H1 (cell line): ENCODE measurements at regions not wholly inside any gene's neighbourhood (a gene's known extent, or its start where the extent isn't known, plus 50 kb on each side); places are given as distances from the start of the nearest gene placed in this dataset.

Experiments used
- RAD21 ChIP-seq, 2 experiments: IDR thresholded peaks in 1 of 2; conservative IDR thresholded peaks in 1 of 2; 2 replicates each; pipeline ENCODE4 v1.6.1; 2011; ENCODE audit warnings: low read depth in 2 of 2, low read length in 2 of 2, improper control_type of control experiment in 1 of 2, inconsistent platforms in 1 of 2, mild to moderate bottlenecking in 1 of 2, moderate library complexity in 1 of 2
- SUZ12 ChIP-seq: fragments of 200-600 bp; sonication (generic); IDR thresholded peaks from 2 replicates; pipeline ENCODE4 v1.6.1; 2012; ENCODE audit warnings: mild to moderate bottlenecking, inconsistent platforms, low read length, moderate library complexity, mixed read lengths

GRCh38 chr14:42248131-42248530, 641.5 kb downstream of the LRFN5 start (continued):
- no peak for TF ChIP-seq SUZ12
- TF ChIP-seq RAD21 (IDR thresholded peaks at IDR 0.05 in 1 of 2, conservative IDR thresholded peaks at IDR 0.05 in 1 of 2; ENCODE audit: low read depth in 2 of 2, low read length in 2 of 2) = no peak
